Astrocyte of the cerebellum (primary cell): ENCODE measurements at regions not wholly inside any gene's neighbourhood (a gene's known extent, or its start where the extent isn't known, plus 50 kb on each side); places are given as distances from the start of the nearest gene placed in this dataset.

Experiments used
- DNase-seq: peaks from one replicate; pipeline ENCODE4 v3.0.0-alpha.2; 2011; ENCODE audit warnings: low read depth
- H3K4me3 ChIP-seq: 2 replicates; pipeline ENCODE4 v1.5.1; 2011; ENCODE audit warnings: mild to moderate bottlenecking, low read depth, low read length, moderate library complexity
- CTCF ChIP-seq: IDR thresholded peaks from 2 replicates; pipeline ENCODE4 v1.5.1; 2012; ENCODE audit warnings: low read length, low read depth, moderate library complexity, mild to moderate bottlenecking; ENCODE audit errors: missing control alignments
- in situ Hi-C: cut with HindIII; loops from 2 replicates; pipeline ENCODE4 v1.10.0; 2017; ENCODE audit warnings: low sequenced_read_pairs

GRCh38 chr15:47326410-47327333 lies 390.6 kb upstream of the SEMA6D start:
- in situ Hi-C loops: no loop called here
- no peak for DNase-seq
- no peak for TF ChIP-seq CTCF
- no peak overlapping the region for H3K4me3 ChIP-seq

GRCh38 chr15:47331829-47332393 lies 385.4 kb upstream of the SEMA6D start:
- no peak overlapping the region for H3K4me3 ChIP-seq
- DNase-seq: peak; percentile 23
- in situ Hi-C loops: no loop called here
- no peak for TF ChIP-seq CTCF

DNA sequence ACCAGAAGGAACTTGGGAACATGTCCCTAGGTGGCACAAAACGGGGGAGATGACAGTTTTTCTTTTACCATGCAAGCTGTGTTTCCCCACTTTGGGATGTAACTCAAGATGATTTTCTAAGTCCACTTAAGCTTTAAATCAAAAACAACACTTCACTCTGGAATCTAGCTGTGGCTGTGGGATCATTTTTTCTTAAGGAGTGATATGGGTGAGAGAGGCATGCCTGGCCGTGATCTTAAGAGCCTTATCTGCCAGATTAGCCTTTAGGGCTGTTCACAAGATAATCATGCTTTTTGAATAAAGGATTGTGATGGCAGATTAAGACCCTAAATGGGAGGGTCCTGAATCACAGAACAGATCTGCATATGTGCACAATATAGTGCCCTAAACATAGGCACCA lies 384.8 kb upstream of the SEMA6D start:
- H3K4me3 ChIP-seq: no peak overlapping the region
- in situ Hi-C loops: no loop called here
- TF ChIP-seq CTCF: no peak
- no peak for DNase-seq

GRCh38 chr15:47333734-47334133 lies 383.6 kb upstream of the SEMA6D start:
- in situ Hi-C loops: no loop called here
- no peak overlapping the region for H3K4me3 ChIP-seq
- DNase-seq: no peak
- no peak for TF ChIP-seq CTCF

DNA sequence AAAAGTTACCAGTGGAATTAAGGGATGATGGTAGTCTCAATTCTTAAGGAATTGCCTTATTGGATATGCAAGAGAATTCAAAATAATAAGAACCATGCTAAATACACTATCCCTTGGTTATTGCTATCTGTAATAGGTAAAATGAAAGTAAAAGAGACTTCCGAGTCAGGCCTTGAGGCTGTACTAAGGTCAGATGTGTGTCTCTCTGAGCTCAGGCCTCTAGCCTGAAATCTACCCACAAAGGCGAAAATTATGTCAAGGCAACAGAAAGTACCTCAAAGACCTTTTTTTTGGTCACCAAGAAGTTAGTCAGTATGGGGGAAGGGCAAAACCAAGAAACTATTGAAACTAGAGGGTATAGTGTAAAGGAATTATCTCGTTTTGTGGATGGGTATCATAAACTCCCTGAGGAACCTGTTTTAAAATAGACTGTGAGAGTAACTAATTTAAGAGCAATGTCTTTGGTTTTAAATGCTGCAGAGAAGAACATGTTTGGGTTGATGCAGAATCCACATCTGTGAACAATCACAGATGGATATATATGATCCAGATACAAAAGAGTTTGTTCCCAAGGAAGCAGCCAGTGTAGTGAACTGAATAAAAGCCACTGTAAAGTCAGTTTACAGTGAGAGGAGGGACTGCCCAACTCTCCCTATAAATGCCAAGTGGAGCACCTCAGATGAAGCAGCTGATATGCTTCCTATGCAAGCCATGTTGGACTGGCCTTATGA lies 382.3 kb upstream of the SEMA6D start:
- in situ Hi-C loops: no loop called here
- no peak overlapping the region for H3K4me3 ChIP-seq
- DNase-seq: no peak
- no peak for TF ChIP-seq CTCF

DNA sequence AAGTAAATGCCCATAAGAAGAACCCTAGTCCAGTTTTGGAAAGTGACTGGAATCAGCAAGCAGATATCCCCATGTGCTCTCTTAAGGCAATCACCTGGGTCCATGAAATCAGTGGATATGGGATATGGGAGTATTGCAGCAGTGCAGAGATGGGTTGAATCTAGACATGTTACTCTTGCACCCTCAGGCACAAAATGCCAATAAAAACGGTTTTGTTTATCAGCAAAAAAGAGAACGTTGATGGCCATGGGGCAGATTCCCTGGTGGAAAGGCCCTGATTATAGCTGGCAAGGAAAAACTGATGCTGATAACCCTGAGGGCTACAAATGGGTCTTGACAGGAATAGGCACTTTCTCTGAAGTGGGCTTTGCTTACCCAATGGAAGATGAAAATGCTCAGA lies 380.2 kb upstream of the SEMA6D start:
- in situ Hi-C loops: no loop called here
- TF ChIP-seq CTCF: no peak
- no peak overlapping the region for H3K4me3 ChIP-seq
- DNase-seq: no peak
